Activated T-cell treated with anti-CD3 and anti-CD28 coated beads, Interleukin-2, amount 50 U/mL, for 4 hours (primary cell): ENCODE measurements at regions not wholly inside any gene's neighbourhood (a gene's known extent, or its start where the extent isn't known, plus 50 kb on each side); places are given as distances from the start of the nearest gene placed in this dataset.
A peak's percentile ranks its signal among the peaks of the same experiment; 100 is the strongest.

Source experiments
- ATAC-seq, 2 donors: fragments of 200-7000 bp; cut with Tn5 transposase; one replicate each; pipeline ENCODE4 v1.10.0; 2021
- DNase-seq: peaks from one replicate; pipeline ENCODE4 v3.0.0-alpha.2; 2020
- H3K27me3 Mint-ChIP-seq: one replicate; pipeline ENCODE4 v1.8.0; 2021; ENCODE audit warnings: low read depth, mixed read lengths
- H3K36me3 Mint-ChIP-seq: one replicate; pipeline ENCODE4 v1.8.0; 2022; ENCODE audit warnings: mixed read lengths; ENCODE audit not compliant: insufficient read depth
- H3K4me1 Mint-ChIP-seq: one replicate; pipeline ENCODE4 v1.8.0; 2021; ENCODE audit warnings: low read depth, mixed read lengths
- H3K4me3 Mint-ChIP-seq: one replicate; pipeline ENCODE4 v1.8.0; 2021; ENCODE audit warnings: mild to moderate bottlenecking, moderate library complexity, mixed read lengths
- H3K9me3 Mint-ChIP-seq: one replicate; pipeline ENCODE4 v1.8.0; 2021; ENCODE audit warnings: mixed read lengths

DNA sequence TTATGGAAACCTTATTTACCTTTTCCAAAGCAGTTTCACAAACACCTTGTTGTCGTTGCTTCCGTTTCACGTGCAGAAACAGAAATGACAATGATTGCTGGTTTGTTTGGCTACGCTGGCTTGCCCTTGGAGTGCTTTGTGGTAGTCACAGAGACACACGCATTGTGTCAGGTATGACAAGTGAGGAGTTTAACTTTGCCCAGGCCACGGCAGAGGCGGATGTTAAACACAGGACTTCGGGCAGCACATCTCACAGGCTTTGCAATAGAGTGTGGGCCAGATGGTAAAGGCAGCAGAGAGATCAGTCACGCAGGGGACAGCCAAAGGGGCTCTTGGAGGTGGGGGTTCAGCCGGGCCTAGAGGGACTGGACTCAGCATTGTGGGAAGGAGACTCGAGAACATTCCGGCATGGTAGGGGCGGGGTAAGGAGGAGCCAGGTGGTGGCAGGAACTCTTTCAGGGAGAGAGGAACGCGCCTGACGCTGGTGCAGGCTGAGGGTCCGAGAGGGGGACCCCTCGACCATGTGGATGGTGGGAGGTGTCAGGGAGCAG lies 59.8 kb upstream of the KCNA1 start:
- no peak overlapping the region for H3K4me3 Mint-ChIP-seq
- no peaks in the 10 kb centered on the region for H3K4me1 Mint-ChIP-seq
- DNase-seq, result no peak
- ATAC-seq, result no peak
- H3K27me3 Mint-ChIP-seq, result peaks cover 5% of the 10 kb centered on the region
- no peaks in the 10 kb centered on the region for H3K36me3 Mint-ChIP-seq
- no peaks in the 10 kb centered on the region for H3K9me3 Mint-ChIP-seq

DNA sequence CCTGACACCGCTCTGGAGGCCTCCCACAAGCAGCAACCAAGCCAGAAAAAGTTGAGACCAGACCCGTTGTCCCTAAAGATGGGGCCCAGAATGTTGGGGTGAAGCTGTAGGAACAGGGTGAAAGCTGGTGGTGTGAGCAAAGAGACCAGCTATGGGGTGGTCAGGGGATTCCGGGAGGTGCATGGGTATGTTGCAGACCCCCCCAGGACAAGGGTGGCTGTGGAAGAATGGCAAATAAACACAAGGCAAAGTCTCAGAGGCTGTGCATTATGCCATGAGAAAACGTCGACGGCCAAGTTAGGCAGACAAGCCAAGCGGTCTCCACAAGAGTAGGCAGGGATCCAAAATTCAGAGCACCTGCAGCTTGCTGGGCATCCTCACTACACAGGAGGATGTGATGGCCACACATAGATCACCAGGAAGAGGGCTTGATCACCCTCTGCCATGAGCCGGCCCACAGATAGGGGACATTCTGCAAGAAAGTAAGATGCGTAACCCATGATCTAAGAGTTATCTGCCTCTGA lies 58.8 kb upstream of the KCNA1 start:
- no peak for DNase-seq
- H3K27me3 Mint-ChIP-seq, result peaks cover 5% of the 10 kb centered on the region
- H3K36me3 Mint-ChIP-seq, result no peaks in the 10 kb centered on the region
- no peaks in the 10 kb centered on the region for H3K4me1 Mint-ChIP-seq
- no peak overlapping the region for H3K4me3 Mint-ChIP-seq
- H3K9me3 Mint-ChIP-seq, result no peaks in the 10 kb centered on the region
- ATAC-seq, result no peak

GRCh38 chr12:4852308-4852707 lies 57.4 kb upstream of the KCNA1 start:
- peaks cover 3% of the 10 kb centered on the region for H3K27me3 Mint-ChIP-seq
- H3K36me3 Mint-ChIP-seq, result no peaks in the 10 kb centered on the region
- peaks cover 2% of the 10 kb centered on the region for H3K4me1 Mint-ChIP-seq
- no peak for ATAC-seq
- no peaks in the 10 kb centered on the region for H3K9me3 Mint-ChIP-seq
- no peak for DNase-seq
- no peak overlapping the region for H3K4me3 Mint-ChIP-seq

DNA sequence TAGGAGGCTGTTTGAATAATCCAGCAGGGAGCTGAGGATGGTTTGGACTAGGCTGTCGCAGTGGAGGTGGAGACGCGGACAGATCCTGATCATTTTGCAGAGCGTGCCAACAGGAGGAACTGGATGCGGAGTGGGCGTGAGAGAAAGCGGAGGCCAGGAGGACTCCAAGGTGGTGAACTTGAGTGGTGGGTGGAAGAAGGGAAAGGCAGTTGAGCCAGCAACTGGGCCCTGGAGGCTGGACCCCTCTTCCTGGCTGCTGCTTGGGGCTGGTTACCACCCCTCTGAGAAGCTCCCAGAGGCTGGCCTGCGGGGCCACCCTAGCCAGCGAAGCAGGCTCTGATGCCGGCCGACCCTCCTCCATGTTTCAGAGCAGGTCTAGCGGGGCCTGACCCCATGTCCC lies 56.8 kb upstream of the KCNA1 start:
- no peaks in the 10 kb centered on the region for H3K36me3 Mint-ChIP-seq
- H3K9me3 Mint-ChIP-seq, result no peaks in the 10 kb centered on the region
- DNase-seq, result no peak
- peaks cover 5% of the 10 kb centered on the region for H3K27me3 Mint-ChIP-seq
- ATAC-seq, result no peak
- peaks cover 6% of the 10 kb centered on the region for H3K4me1 Mint-ChIP-seq
- H3K4me3 Mint-ChIP-seq, result no peak overlapping the region

GRCh38 chr12:4855121-4855924 lies 54.4 kb upstream of the KCNA1 start:
- Mint-ChIP-seq H3K9me3 (no peaks in the 10 kb centered on the region), H3K36me3 (no peaks in the 10 kb centered on the region), H3K4me3 (no peak overlapping the region), H3K4me1 (peaks cover 10% of the 10 kb centered on the region), H3K27me3 (peaks cover 20% of the 10 kb centered on the region)
- DNase-seq (peak; percentile 21), ATAC-seq (peak; percentile 63 to 67)

DNA sequence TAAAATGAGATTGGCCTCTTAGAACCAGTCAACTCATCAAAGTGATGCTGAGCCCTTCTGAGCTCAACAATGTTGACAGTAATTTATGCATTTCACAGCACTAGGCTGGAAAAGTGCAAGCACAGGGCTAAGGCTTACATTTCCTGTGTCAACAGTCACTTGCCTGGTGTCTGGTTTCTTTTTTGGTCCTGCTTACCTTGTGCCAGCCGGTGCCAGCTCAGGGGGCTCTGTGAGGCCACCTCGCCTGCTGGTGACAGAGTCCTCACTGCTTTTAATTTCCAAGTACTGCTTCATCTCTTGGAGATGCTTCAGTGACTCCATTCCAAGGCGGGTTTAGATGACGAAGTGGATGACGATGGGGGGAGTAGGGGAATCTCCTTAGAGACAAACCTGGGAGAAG lies 53.1 kb upstream of the KCNA1 start:
- DNase-seq (no peak), ATAC-seq (no peak)
- peaks cover 10% of the 10 kb centered on the region for H3K4me1 Mint-ChIP-seq
- H3K9me3 Mint-ChIP-seq, result no peaks in the 10 kb centered on the region
- H3K27me3 Mint-ChIP-seq, result peaks cover 20% of the 10 kb centered on the region
- no peaks in the 10 kb centered on the region for H3K36me3 Mint-ChIP-seq
- H3K4me3 Mint-ChIP-seq, result no peak overlapping the region

GRCh38 chr12:4857472-4858291 lies 52.0 kb upstream of the KCNA1 start:
- Mint-ChIP-seq H3K4me1 (peaks cover 10% of the 10 kb centered on the region), H3K9me3 (no peaks in the 10 kb centered on the region), H3K4me3 (peak overlapping the region; percentile 65), H3K27me3 (peaks cover 19% of the 10 kb centered on the region), H3K36me3 (no peaks in the 10 kb centered on the region)
- ATAC-seq (peak; percentile 84), DNase-seq (peak; percentile 61)

GRCh38 chr12:4858386-4858785 lies 51.3 kb upstream of the KCNA1 start:
- DNase-seq (no peak), ATAC-seq (no peak)
- Mint-ChIP-seq H3K36me3 (no peaks in the 10 kb centered on the region), H3K9me3 (no peaks in the 10 kb centered on the region), H3K27me3 (peaks cover 20% of the 10 kb centered on the region), H3K4me1 (peaks cover 10% of the 10 kb centered on the region), H3K4me3 (peak overlapping the region; percentile 65)

DNA sequence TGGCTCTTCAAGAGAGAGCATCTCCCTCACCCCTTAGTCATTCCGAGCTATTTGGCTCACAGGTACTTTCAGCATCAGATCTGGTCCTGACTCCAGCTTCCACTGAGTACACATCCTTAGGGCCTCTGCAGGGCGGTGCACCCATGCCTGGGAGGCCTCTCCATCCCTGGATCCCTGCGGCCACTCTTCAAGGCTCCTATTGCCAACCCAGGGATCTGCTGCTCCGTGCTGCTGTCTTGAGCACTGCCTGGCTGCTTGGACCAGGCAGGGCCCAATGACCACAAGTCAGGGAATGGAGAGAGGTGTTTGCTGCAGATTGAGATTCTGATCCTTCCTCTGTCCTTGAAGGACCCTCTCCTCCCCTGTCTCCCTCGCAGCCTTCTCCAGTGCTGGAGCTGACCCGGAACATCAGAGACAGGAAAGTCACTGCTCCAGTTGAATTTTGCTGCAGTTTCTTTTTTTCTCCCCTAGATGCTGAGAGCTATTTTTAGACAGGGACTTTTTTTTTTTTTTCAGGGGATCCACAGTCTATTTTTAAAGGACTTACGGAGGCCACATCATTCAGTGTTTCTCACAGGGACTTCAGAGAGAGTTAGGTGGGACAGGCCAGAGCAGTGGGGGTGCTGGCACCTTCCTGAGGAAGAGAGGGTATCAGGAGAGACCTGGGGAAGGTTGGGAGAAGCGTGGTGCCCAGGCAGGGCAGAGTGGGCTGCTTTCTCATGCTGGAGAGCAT lies 50.1 kb upstream of the KCNA1 start:
- no peak for ATAC-seq
- Mint-ChIP-seq H3K9me3 (no peaks in the 10 kb centered on the region), H3K36me3 (no peaks in the 10 kb centered on the region), H3K4me3 (no peak overlapping the region), H3K27me3 (peaks cover 23% of the 10 kb centered on the region), H3K4me1 (peaks cover 10% of the 10 kb centered on the region)
- DNase-seq, result no peak
